ENCODE measurements at regions not wholly inside any gene's neighbourhood (a gene's known extent, or its start where the extent isn't known, plus 50 kb on each side); places are given as distances from the start of the nearest gene placed in this dataset.

DNA sequence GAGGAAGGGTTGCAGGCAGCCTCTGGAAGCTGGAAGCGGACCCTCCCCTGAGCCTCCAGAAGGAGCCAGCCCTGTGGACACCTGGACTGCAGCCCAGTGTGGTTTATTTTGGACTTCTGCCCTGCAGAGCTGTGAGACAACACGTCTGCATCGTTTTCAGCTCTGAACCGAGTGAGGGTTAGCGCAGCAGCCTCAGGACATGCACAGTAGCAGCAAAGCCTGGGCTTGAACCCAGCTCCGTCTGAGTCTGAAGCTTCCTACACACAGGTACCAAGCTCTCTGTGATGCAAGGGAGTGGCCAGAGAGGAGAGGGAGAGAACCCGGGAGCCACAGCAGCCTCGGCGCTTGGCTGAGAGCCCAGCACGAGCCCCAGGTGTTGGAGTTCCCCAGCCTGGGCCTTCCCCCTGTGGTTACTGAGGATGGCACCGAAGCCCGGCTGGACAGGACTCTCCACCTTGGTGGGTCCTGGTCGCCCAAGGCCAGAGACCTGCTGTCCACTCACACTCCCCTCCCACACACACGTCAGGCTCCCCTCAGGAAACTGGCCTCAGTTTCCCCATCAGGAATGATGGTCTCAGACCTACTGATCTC lies 128.2 kb downstream of the OLFM1 start:
- TF ChIP-seq, protein P1, sequence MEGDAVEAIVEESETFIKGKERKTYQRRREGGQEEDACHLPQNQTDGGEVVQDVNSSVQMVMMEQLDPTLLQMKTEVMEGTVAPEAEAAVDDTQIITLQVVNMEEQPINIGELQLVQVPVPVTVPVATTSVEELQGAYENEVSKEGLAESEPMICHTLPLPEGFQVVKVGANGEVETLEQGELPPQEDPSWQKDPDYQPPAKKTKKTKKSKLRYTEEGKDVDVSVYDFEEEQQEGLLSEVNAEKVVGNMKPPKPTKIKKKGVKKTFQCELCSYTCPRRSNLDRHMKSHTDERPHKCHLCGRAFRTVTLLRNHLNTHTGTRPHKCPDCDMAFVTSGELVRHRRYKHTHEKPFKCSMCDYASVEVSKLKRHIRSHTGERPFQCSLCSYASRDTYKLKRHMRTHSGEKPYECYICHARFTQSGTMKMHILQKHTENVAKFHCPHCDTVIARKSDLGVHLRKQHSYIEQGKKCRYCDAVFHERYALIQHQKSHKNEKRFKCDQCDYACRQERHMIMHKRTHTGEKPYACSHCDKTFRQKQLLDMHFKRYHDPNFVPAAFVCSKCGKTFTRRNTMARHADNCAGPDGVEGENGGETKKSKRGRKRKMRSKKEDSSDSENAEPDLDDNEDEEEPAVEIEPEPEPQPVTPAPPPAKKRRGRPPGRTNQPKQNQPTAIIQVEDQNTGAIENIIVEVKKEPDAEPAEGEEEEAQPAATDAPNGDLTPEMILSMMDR (optimal IDR thresholded peaks at IDR 0.05 in 1 of 3, IDR thresholded peaks at IDR 0.05 in 1 of 3, conservative IDR thresholded peaks at IDR 0.05 in 1 of 3; ENCODE audit: extremely low read depth in 1 of 3, insufficient read depth in 2 of 3, low read length in 3 of 3), result no peak
- no peak for TF ChIP-seq EZH2 (IDR thresholded peaks at IDR 0.05; ENCODE audit: low read length)

All from keratinocyte (primary cell).